Activated gamma-delta T cell (primary cell): ENCODE measurements at regions not wholly inside any gene's neighbourhood (a gene's known extent, or its start where the extent isn't known, plus 50 kb on each side); places are given as distances from the start of the nearest gene placed in this dataset.
"Not testable (repeated sequence)": the region's sequence is repeated elsewhere in the genome, so short reads cannot be mapped to it uniquely, and the experiment has no call there.

ENCODE experiments used
- DNase-seq: peaks from one replicate; lab custom pipeline; 2025; lab: John Stamatoyannopoulos, UW

DNA sequence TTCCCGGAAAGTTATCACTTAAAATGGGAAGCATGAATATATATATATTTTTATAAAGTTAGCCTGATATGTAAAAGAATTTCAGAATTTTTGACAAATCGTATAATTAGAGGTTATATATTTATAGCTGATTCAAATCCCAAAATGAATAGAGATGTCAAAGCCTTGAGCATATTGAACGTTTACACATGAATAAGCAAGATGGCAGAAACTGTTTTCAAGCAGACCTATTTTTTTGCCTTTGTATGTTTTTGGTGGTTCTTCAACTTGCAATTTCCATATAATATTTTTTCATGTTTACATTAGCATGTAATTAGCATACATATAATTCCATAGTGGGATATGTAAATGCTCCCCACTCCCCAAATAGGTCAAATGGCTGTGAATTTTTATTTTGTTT lies 189.9 kb downstream of the PRL start:
- no peak for DNase-seq

- no peak for DNase-seq
Observed at GRCh38 chr6:22108199-22108598, 188.6 kb downstream of the PRL start.

- no peak for DNase-seq
Observed at GRCh38 chr6:22110061-22110460, 186.8 kb downstream of the PRL start.

- no peak for DNase-seq
Observed at GRCh38 chr6:22112461-22112860, 184.4 kb downstream of the PRL start.

DNA sequence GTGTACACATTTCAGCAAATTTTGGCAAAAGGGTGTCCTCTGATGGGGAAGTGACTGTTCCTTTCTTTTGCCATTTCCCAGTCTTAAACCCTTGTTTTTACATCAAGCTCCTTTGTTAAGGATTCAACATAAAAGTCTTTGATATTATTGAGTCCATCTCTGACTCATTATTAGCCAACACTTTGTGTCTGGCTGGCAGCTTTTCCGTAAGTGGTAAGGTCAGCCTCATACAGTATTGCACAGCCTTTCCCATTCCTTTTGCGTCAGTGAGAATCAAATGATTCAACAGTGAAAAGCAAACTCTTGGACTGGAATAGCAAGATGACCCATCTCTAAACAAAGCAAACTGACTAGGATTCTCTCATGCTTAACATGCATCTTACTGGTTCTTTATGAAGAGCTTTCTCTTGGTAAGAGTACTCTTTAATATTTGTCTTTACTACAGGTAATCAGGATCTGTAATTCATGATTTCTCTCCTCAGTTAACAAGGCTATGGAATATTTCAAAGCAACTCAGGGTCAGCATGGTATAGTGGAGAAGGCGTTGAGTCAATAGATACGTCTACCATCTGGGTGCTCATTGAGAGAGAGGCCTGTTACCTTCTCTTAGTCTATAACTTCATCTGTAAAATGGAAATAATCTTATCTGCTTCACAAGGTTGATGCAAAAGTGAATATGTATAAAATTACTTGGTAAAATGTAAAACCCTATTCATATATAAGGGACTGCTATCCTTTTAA lies 183.6 kb downstream of the PRL start:
- DNase-seq, result no peak

DNA sequence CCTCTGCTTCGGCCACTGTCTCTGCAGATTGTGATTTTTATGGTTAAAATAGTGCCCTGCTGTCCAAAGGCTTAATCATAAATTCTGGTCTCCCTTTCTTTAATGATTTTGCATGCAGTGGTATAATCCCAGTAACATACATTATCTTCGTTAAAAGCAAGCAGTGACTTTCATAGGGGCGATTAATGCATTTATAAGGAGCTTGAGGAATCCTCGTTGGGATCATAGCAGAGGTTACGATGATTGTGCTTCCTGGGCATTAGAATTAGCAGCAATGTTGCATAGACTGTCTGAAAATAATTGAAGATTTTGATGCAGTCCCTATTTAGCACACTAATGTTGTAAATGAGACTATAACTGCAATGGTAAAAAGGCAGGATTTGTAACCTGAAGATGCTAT lies 181.3 kb downstream of the PRL start:
- no peak for DNase-seq

GRCh38 chr6:22117631-22118030 lies 179.2 kb downstream of the PRL start:
- no peak for DNase-seq

- no peak for DNase-seq
Observed at GRCh38 chr6:22119500-22119899, 177.3 kb downstream of the PRL start.

DNA sequence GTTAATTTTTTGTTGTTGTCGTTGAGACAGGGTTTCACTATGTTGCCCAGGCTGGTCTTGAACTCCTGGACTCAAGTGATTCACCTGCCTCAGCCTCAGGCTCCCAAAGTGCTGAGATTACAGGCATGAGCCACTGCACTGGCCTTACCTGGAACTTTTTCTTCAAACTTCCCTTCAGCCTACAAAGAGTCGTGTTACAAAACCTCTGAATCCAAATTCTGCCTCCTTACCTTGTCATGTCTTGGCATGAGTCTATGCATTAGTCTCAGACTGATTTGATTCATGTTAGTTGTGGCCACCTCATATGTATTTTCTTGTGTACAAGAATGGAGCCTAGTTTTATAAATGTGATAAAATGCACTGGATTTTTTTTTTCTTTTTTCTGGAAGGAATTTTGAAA lies 172.1 kb downstream of the PRL start:
- DNase-seq, result no peak

- DNase-seq, result no peak
Observed at GRCh38 chr6:22126910-22127309, 169.9 kb downstream of the PRL start.

GRCh38 chr6:22129751-22130150 lies 167.1 kb downstream of the PRL start:
- DNase-seq, result no peak

DNA sequence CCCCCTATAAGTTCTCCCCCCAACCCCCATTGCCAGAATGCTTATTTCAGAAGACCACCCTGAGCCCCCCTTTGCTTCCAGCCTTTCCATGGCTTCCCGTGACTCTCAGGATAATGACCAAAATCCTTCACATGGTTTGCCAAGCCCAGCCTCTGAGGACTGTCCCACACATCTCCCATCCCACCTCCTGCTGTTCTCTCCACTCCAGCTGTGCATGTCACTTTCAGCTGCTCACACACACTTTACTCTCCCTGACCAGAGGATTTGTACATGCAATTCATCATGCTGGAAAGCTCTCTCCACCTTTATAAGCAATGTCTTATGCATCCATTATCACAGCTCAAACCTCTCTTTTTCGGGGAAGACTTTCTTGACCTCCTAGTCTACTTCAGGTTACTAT lies 164.2 kb downstream of the PRL start:
- DNase-seq, result no peak

- no peak for DNase-seq
Observed at GRCh38 chr6:22133357-22133756, 163.5 kb downstream of the PRL start.

GRCh38 chr6:22134308-22134707 lies 162.5 kb downstream of the PRL start:
- DNase-seq, result no peak

DNA sequence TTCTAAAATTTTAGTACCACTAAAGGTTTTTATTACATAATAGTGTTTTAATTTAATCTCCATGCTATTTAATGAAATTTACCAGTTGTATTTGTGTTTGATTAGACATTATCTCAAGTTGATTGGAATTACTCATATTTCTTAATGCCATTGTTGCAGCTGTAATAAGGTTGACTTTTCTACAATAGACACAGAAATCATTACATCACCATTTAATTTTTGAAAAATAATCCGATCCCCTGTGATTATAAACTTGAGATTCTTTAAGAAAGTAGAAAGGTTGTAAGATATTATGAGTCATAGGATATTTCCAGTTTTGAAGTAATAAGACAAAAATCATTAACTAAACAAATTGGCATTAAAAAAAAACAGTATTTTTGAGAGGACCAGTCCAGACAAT lies 161.4 kb downstream of the PRL start:
- DNase-seq, result no peak

DNA sequence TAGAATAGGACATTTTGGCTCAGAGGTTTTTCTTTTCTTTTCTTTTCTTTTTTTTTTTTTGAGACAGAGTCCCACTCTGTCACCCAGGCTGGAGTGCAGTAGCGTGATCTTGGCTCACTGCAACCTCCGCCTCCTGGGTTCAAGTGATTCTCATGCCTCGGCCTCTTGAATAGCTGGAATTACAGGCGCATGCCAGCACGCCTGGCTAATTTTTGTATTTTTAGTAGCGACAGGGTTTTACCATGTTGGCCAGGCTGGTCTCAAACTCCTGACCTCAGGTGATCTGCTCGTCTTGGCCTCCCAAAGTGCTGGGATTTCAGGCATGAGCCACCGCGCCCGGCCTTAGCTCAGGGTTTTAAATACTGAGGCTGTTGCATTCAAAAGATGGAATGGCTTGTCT lies 156.1 kb downstream of the PRL start:
- not testable (repeated sequence) for DNase-seq

- DNase-seq, result no peak
Observed at GRCh38 chr6:22141241-22141745, 155.5 kb downstream of the PRL start.

DNA sequence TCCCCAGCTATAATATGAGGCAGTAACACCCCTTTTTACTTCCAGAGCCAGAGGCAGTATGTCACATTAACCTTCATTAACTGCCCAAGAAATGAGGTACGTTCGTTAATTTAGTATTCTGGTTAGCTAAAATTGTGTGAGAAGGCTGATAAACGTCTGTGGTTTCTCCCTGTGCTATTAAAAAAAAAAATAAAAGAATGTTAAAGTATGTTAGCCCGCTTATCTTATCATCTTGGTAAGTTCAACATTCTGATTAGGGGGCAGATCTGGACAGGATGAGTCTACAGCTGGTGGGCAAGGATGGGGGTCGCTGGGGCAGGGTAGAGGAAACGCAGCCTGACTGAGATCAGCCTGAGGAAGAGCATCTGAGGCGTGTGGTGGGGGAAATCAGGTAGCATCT lies 154.0 kb downstream of the PRL start:
- DNase-seq, result no peak

DNA sequence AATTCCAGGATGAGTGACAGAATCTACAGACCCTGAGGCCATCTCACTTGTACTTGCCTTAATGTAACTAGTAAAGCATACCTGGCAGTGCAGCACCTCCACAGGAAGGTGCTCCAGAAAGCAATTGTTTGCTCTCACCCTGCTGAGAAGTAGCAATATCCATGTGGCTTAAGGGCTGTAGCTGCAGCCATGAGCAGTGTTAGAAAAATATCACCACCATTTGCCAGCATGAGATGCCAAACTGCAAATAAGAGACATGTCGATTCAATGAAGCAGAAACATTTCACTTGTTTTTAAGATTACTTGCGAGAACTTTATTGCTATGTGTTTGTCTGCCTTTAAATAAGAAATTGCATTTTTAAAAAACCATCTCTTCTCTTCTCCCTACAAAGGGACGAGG lies 151.5 kb downstream of the PRL start:
- no peak for DNase-seq

GRCh38 chr6:22145823-22146677 lies 150.8 kb downstream of the PRL start:
- DNase-seq, result no peak

- DNase-seq, result no peak
Observed at GRCh38 chr6:22146678-22146930, 150.2 kb downstream of the PRL start.

DNA sequence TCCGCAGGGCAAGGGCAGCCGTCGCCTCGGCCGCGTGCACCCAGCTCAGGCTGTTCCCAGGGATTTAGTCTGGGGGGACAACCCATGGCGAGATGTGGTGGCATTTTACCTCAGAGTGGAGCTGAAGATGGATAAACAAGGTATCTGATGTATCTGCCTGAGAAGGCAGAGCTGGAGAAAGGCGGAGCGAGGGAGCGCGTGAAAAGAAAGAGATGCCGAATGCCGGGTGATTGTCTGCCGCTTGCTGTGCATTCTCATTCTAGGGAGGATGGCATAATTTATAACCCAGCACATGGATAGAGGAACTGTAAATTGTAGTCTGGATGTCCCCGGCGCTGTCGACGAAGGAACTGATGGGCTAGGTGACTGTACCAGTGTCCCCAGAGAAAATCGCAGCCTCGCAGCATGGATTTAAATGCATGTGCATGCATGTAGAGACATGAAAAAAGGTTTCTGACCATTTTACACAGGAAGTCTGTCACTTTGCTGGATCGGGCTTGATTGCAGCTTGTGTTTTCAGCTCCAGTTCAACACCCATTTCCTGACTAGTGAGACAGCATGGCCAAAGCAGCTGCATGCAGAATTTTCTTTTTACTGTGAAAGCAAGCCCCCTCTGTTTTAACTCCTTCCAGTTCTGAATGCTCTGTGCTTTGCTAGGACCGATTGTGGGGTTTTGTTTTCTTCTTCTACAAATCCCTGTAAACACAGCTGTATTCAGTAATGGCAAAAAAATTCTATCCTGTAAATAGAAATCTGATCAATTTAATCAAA lies 149.7 kb downstream of the PRL start:
- no peak for DNase-seq
